Head of caudate nucleus (tissue), 42 donors: ENCODE measurements at regions not wholly inside any gene's neighbourhood (a gene's known extent, or its start where the extent isn't known, plus 50 kb on each side); places are given as distances from the start of the nearest gene placed in this dataset.
"Not testable (repeated sequence)": the region's sequence is repeated elsewhere in the genome, so short reads cannot be mapped to it uniquely, and the experiment has no call there.

Experiments used
- DNase-seq, 42 donors: peaks; one replicate each; pipeline versions ENCODE4 v3.0.0 to v3.0.0-alpha.2; 2020 to 2021; ENCODE audit warnings: mixed read lengths in 7 of 42
- intact Hi-C: fragments of 100-400 bp; cut with DNase I; formaldehyde crosslinking; loops from one replicate; pipeline ENCODE4 v1.15.0; 2022

DNA sequence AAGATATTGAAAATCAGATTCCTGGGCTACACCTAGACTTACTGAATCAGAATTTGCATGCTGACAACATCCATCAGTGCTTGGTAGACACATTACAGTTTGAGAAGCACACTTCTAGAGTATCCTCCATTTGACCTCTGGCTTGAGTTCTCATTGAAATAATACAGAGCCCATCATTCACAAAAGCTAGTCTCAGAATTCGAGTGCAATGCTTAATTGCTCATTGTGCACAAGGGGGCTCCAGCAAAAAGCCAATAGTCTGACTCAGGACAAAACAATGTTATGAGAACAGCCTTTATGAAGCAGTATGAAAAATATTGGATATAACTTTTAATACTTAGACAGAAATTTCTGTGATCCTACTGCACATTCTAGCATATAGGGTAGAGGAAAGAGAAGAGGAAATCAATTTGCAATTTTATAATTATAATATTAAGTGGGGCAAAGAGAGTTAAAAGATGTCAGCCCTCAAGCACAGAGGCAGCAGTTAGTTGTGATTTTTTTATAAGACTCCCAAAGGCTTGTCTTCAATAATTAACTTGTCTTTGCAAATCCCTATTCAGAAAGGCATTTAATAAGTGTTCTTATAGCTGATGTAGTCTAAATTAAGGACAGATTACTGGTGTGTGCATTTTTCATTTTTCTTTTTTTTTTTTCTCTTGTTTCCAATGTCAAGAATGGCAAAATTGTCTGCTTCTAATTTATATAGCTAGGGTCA lies 105.8 kb upstream of the ANK3 start:
- peak in 8 of 42 donors; percentile 26 to 74 (median 36) for DNase-seq
- intact Hi-C loops, result no loop called here

DNA sequence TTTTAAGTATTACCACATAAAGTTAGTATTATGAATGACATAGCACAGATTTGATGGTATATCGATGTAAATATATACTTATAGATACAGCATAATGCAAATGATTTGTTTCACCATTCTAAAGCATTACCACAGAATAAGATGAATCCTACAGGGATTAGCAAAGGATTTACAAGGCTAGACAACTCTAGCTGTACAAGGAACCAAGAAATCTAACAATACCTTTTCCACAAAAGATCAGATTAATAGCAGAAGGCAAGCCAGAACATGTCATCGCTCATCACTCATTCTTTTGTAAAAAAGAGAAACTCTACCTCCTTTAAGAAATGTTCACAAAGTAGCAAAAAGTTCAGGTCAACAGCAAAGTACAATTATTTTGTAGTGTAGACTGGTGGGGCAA lies 105.1 kb upstream of the ANK3 start:
- intact Hi-C loops, result no loop called here
- DNase-seq, result no peak

DNA sequence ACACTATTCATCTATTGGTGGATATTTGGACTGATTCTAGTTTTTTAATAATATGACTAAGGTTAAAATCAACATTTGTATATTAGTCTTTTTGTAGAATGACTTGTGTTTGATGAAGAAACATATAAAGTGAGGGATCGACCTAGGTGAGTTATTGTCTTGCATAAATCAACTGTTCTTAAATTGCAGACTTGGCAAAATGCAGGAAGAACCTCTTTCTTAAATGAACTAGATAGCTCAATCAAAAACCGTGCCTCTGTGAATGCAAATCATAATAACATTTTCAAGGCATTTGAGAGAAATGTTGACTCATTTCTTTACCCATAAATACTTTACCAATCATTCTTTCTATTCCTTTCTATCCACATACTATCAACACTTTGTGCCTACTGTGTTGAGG lies 101.5 kb upstream of the ANK3 start:
- intact Hi-C loops, result no loop called here

DNA sequence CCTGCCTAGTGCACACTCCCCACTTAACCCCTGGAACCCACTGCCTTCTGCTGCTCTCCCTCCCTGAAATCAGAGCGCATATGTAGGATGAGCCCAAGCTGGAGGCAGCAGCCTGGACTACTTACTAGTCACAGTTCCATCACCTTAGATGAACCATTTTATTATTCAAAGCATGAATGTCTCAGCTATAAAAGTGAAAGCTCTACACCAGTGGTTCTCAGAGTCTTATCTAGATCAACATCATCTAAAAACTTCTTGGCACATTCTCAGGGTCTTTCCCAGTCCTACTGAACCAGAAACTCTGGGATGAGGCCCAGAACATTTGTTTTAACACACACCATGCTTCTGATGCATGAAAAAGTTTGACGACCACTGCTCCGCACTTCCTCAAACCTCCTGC lies 100.3 kb upstream of the ANK3 start:
- DNase-seq, result no peak
- intact Hi-C loops, result no loop called here

More for the DNA sequence above, 101.5 kb upstream of the ANK3 start:
- no peak for DNase-seq

DNA sequence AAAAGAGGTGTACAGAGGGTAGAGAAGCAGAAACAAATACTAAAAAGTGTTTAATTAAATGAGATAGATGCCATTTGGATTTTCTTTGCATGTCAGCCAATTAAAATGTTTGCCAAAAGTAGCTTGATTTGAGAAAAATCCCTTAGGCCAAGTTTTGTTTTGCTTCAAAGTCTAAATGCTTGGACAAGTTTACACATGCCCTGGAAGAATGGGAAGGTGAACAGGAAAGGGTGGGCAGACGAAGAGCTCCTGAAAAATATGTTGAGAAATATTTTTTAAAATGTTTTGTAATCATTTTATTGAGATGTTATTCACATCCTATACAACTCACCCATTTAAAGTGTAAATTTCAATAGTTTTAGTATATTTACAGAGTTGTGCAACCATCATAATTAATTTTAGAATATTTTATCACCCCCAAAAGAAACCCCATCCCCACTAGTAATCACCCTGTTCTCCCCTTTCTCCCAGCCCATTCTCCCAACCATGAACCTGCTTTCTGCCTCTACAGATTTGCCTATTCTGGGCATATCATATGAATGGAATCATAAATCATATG lies 98.5 kb upstream of the ANK3 start:
- intact Hi-C loops, result no loop called here
- DNase-seq, result no peak

DNA sequence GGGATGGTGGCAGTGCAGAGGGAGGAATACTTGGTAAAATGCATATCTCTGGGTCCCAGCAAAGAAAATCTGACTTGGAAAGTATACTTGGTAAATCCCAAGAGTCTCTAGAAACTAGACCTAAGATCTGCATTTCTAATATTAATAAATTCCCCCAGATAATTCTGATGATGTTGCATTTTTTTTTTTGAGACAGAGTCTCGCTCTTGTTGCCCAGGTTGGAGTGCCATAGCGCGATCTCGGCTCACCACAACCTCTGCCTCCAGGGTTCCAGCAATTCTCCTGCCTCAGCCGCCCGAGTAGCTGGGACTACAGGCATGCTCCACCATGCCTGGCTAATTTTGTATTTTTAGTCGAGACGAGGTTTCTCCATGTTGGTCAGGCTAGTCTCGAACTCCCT lies 97.9 kb upstream of the ANK3 start:
- DNase-seq, result no peak
- intact Hi-C loops, result no loop called here

DNA sequence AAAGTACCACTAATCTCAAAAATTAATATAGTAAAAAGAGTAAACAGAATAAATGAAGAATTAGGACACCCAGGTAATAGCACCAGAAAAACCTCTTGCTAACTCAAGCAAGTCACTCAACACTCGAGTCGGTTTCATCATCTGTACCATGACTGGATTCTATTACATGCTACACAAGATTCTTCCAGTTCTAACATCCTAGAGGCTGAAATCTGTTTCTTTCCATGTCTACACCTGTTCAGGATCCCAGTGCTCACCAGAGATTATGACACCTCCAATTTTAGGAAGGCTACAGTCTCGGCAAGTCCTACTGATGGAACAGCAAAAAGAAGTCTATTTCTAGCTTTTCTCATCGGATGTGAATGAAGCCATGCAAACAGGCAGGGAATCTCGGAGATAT lies 95.3 kb upstream of the ANK3 start:
- intact Hi-C loops, result no loop called here
- no peak for DNase-seq

DNA sequence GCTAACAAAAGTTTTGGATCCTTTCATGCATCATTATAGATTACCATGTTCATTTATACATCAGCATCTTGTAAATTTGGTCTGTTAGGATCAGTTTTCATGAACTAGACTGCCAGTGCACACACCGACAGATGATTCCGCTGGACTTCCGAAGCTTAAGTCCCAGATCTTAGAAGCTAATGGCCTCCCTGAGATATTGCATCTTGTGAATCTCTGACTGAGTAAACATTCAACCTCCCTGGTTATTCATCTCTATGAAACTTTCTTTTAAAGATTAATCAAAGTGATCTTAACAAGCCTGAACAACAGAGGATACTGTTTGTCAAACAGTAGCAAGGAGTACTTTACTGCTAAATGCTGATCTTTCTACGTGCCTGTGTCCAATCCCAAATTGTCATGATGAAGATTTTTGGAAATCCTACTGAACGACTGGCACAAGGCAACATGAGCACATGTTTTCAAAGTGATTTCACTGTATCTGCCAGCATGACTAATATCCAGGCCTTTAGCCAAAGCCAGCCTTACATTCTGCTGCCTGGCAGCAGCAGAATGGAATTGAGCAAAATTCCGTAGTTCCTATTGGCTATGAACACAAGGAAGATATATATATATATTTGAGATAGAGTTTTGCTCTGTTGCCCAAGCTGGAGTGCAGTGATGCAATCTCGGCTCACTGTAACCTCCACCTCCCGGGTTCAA lies 91.3 kb upstream of the ANK3 start:
- DNase-seq, result peak in 29 of 42 donors; percentile 23 to 87 (median 58)
- intact Hi-C loops, result no loop called here

DNA sequence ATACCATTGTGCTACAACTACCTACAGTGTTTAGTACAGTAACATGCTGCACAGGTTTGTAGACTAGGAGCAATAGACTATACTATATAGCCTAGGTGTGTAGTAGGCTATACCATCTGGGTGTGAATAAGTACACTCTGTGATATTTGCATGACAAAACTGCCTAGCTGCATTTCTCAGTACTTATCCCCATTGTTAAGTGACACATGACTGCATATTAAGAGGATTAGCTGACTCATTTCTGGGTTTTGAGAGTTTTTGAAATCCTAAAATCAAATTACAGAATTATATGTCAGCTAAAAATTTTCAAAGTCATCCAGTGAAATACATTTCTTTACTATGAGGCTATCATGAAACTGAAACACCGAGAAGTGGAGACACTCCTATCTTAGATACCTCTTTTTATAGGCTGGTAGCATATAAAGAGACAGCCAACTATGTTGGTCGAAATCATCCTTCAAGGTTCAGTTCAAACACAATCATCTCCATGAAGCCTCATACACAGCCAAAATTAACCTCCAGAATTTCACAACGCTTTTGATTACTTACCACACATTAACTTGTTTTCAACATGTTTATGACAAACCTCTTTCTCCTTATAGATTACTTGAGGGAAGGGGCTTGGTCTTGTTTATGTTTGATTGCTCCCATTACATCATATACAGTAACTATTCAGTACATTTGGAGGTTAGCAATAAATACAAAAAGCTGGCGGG lies 89.8 kb upstream of the ANK3 start:
- no peak for DNase-seq
- intact Hi-C loops, result no loop called here

DNA sequence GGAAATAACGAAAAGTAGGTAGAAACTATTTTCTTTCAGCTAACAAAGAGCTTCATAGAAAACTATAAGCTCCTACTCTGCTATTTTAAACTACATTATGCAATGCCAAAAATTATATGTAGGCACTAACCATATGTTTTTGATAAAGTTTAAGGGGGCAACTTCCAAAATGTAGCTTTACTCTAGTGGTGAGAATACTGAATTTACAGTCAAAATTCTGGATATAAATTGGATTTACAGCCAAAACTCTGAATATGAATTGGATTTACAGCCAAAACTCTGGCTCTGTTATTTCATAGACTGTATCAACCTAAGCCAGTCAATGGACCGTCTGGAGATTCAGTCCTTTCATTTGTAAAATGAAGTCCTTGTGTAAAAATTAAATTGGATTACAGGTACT lies 86.8 kb upstream of the ANK3 start:
- intact Hi-C loops, result no loop called here
- DNase-seq, result no peak

DNA sequence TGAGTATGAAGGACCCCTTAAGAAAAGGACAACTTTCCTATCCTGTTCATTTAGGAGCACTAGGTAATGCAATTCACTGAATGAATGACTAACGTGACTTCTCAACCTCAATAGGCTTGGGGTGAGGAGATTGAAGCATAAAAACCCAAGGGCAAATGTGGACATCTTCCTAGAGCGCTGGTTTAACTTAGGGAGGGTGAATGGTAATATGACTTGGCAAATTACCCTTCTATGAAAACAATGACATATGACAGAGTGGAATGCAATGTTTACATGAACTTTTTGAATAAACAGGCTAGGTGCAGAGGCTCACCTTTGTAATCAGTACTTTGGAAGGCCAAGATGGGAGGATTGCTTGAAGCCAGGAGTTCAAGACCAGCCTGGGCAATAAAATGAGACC lies 83.9 kb upstream of the ANK3 start:
- intact Hi-C loops, result no loop called here
- DNase-seq, result no peak

DNA sequence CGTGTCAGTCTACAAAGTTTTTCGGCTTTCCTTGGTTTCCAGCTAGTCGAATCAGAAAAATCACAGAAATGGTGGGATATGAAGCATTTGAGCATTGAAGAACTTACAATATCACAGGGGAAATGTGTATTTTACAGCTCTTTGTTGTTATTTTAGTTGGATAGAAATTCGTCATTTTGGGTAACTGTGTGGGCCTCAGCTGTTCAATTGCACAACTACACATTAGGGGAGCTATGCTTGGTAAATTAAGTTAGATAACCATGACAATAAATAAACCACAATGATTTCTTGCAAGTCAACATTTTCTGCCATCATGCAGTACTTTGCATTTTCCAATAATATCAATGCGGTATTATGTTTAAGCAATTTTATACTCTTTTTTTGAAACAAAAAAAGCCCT lies 80.4 kb upstream of the ANK3 start:
- no peak for DNase-seq
- intact Hi-C loops, result no loop called here

DNA sequence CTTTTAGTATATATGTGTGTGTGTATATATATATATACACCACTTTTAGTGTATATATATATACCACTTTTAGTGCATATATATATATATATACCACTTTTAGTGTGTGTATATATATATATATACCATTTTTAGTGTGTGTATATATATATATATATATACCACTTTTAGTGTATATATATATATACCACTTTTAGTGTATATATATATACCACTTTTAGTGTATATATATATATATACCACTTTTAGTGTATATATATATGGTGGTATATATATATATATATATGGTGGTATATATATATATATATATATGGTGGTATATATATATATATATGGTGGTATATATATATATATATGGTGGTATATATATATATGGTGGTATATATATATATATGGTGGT lies 79.5 kb upstream of the ANK3 start:
- intact Hi-C loops, DNase-seq: not testable (repeated sequence)

DNA sequence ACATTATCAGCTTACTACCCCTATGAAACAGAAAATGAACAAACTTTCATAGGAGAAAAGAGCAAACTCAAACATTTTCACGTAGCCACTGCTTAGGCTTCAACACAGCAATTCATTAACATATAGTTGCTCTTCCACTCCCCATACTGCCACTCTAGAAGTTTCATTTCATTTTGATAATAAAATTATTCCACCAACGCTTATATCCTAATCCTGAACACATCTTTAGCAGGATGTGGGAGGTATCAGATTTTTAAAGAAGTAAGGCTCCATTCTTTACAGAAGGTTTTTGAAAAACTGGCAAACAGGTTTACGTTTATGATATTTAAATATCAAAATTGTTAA lies 77.5 kb upstream of the ANK3 start:
- intact Hi-C loops, result no loop called here
- no peak for DNase-seq

DNA sequence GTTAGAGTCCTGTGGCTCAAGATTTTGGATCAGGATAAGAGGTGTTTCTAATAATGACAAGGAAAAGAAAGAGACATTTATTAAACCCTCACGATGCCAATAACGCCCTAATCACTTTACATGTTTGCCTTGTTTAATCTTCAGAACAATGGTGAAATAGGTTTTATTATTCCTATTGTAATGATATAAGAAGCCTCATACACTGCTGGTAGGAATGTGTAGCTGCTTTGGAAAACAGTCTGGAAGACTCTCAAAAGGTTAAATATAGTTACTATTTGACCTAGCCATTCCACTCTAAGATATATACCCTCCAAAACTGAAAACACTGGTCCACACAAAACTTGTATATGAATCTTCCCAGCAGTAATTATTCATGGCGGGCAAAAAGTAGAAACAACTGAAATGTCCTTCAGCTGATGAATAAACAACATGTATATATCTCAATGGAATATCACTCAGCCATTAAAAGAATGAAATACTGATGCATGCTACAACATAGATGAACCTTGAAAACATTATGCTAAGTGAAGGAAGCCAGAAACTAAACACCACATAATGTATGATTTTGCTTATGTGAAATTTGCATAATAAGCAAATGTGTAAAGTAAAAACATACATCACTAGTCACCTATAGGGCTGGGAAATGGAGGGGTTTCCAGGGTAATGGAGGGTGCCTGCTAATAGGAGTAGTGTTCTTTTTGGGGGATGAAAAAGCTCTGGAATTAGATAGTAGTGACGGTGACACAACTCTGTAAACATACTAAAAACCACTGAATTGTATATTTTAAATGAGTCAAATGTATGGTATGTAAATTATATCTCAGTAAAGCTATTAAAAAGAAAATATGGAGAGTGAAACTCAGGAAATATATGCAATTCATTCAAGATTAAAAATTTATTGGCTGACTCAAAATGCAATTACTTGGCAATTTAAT lies 76.9 kb upstream of the ANK3 start:
- intact Hi-C loops, result no loop called here
- no peak for DNase-seq

DNA sequence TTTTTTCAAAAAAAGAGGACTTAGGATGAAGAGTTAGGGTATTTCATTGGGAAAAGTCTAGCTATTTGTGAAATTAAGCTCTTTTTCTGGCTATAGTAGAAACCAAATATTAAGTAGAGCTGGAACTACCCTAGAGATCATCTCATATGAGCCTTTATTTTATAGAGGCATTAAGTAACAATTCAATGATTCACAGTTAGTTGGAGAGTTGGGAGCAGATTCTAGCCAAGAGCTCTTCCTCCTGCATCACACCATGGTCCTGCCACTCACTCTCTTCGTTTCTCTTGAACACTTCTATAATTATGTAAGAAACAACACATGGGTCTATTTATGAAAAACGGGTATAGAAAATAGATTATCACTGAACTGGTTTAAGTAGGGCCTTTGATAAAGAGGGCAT lies 76.1 kb upstream of the ANK3 start:
- DNase-seq, result no peak
- intact Hi-C loops, result no loop called here

DNA sequence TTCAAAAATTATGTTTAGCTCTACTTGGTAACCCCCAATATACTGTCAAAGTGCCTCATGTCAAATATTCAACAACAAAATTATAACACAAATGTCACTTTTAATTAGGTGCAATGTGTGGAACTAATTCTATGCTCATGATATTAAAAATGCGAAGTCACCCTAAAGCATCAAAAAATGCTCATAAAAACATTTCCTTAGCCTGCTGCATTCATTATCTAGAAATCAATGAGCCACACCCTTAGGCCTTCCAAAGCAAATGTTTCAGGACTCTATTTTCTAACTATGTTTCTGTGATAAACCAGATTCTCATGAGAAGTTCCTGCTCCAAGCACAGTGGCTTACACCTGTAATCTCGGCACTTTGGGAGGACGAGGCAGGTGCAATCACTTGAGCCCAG lies 75.0 kb upstream of the ANK3 start:
- no peak for DNase-seq
- intact Hi-C loops, result no loop called here

DNA sequence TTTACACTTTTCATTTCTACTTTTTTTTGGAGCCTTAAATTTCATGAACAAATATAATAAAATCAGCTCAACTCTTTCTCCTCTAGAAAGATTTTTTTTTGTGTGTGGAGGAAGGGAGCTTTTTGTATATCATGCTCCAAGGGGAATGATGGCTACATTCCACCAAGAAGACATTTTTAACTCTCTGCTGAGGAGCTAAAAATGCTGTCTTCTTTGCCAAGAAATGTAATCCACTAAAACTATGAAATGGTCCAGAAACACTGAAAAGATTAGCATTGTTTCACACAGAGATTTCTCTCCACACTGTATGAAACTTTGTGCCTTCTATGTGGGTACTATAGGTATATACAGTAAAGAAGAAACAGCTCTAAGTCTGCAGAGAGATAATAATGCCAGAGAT lies 74.1 kb upstream of the ANK3 start:
- intact Hi-C loops, result no loop called here
- no peak for DNase-seq

DNA sequence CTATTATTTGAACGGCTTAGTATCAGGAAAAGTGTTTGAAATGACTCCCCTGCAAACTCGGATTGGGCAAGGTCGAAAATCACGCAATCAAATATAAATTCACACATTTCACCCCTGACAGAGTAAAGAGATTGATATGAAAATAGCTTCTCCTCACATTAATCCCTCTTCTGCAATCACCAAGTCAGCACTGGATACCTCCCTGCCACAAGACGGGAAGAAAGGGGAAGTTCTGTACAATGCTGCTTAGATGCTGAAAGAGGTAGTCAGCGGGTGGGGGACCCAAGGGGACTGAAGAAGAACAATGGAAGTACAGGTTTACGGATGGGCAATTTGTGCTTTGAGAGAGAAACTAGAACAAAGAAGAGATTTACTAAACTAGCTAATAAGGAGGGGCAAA lies 72.0 kb upstream of the ANK3 start:
- peak in 3 of 42 donors; percentile 9 to 52 (median 26) for DNase-seq
- intact Hi-C loops, result no loop called here
